Neural cell (in vitro differentiated cells): ENCODE measurements at regions not wholly inside any gene's neighbourhood (a gene's known extent, or its start where the extent isn't known, plus 50 kb on each side); places are given as distances from the start of the nearest gene placed in this dataset.
"Not testable (repeated sequence)": the region's sequence is repeated elsewhere in the genome, so short reads cannot be mapped to it uniquely, and the experiment has no call there.

ENCODE experiments used
- CTCF ChIP-seq: fragments of 450-650 bp; IDR thresholded peaks from 2 replicates; pipeline ENCODE4 v1.5.1; 2014; ENCODE audit warnings: antibody characterized with exemption, mild to moderate bottlenecking, moderate library complexity; ENCODE audit not compliant: poor library complexity, severe bottlenecking
- EP300 ChIP-seq: fragments of 450-650 bp; conservative IDR thresholded peaks from 2 replicates; pipeline ENCODE4 v1.6.1; 2014; ENCODE audit warnings: antibody characterized with exemption, mild to moderate bottlenecking, moderate library complexity; ENCODE audit not compliant: poor library complexity, severe bottlenecking
- RAD21 ChIP-seq: fragments of 450-650 bp; conservative IDR thresholded peaks from 2 replicates; pipeline ENCODE4 v1.6.1; 2014; ENCODE audit warnings: antibody characterized with exemption, mild to moderate bottlenecking, moderate library complexity
- REST ChIP-seq: IDR thresholded peaks from 2 replicates; pipeline ENCODE4 v1.6.1; 2012; ENCODE audit warnings: borderline replicate concordance
- SMC3 ChIP-seq: fragments of 450-650 bp; conservative IDR thresholded peaks from 2 replicates; pipeline ENCODE4 v1.6.1; 2014; ENCODE audit warnings: antibody characterized with exemption, mild to moderate bottlenecking, moderate library complexity; ENCODE audit not compliant: poor library complexity
- TAF1 ChIP-seq: IDR thresholded peaks from 2 replicates; pipeline ENCODE4 v1.6.1; 2012; ENCODE audit warnings: low read depth

GRCh38 chr9:39744898-39745297 lies 389.4 kb downstream of the SPATA31A1 start:
- TF ChIP-seq SMC3, REST, CTCF, EP300, RAD21, TAF1: not testable (repeated sequence)
